GM13977 (cell line): ENCODE measurements at regions not wholly inside any gene's neighbourhood (a gene's known extent, or its start where the extent isn't known, plus 50 kb on each side); places are given as distances from the start of the nearest gene placed in this dataset.

Source experiments
- DNase-seq: peaks from one replicate; pipeline ENCODE4 v3.0.0; 2012; ENCODE audit warnings: low spot score
- in situ Hi-C: fragments of 300-500 bp; cut with MboI; formaldehyde crosslinking; loops from one replicate; pipeline ENCODE4 v1.12.0; 2022; ENCODE audit warnings: low sequenced_read_pairs, low pct_unique_long_range_greater_than_20kb, mixed read lengths, inconsistent platforms; ENCODE audit not compliant: unreplicated experiment
- TF ChIP-seq, protein P1 (sequence below): IDR thresholded peaks from 2 replicates; pipeline ENCODE4 v1.5.1; 2012; ENCODE audit warnings: mild to moderate bottlenecking, control low read depth; ENCODE audit not compliant: insufficient read depth; ENCODE audit errors: extremely low read depth, missing control alignments

DNA sequence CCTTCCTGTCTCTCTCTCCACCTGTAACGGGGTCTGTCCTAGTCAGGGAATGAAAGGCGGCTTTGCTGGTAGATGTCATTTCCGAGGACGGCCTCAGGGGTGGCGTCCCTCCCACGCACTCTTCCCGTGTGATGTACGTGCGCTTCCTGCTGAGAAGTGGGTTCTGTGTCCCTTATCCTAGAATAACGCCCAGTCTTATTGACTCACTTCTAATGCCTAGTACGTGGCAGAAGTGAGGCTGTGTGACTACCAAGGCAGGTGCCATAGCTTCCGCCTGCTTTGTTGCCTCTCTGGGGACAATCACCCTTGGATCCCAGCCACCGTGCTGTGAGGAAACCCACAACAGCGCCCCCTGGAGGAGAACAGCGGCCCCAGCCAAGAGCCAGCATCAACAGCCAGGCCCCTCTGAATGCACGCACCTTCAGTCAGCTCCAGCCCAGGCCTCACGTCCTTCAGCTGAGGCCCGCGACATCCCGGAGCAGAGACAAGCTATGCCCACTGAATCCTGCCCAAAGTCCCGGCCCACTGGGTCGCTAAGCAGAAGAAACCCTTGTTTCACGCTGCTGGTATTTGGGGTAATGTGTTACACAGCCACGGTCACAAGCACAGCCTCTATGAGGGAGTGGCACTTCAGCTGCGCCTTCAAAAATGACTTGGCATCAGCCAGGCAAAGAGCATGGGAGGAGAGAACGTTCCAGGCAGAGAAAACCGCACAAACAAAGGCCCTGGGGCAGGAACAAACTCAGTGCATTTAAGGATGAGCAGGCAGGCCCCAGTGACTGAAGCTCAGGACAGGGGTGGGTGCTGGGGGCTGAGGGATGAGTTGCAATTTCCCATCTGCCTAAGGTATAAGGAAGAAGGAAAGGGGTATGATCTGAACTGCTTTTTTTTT is 224.2 kb downstream of the NFATC2 start:
- no peak for DNase-seq
- TF ChIP-seq, protein P1, sequence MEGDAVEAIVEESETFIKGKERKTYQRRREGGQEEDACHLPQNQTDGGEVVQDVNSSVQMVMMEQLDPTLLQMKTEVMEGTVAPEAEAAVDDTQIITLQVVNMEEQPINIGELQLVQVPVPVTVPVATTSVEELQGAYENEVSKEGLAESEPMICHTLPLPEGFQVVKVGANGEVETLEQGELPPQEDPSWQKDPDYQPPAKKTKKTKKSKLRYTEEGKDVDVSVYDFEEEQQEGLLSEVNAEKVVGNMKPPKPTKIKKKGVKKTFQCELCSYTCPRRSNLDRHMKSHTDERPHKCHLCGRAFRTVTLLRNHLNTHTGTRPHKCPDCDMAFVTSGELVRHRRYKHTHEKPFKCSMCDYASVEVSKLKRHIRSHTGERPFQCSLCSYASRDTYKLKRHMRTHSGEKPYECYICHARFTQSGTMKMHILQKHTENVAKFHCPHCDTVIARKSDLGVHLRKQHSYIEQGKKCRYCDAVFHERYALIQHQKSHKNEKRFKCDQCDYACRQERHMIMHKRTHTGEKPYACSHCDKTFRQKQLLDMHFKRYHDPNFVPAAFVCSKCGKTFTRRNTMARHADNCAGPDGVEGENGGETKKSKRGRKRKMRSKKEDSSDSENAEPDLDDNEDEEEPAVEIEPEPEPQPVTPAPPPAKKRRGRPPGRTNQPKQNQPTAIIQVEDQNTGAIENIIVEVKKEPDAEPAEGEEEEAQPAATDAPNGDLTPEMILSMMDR: peak; percentile 48
- in situ Hi-C loops: loop anchor here (25.0 kb wide), 1 partner anchor 531 kb away; the partner anchor contains the start of gene BCAS4

- no peak for DNase-seq
- TF ChIP-seq, protein P1: no peak
- in situ Hi-C loops: loop anchor here (25.0 kb wide), 1 partner anchor 528 kb away; the partner anchor contains the start of gene BCAS4
Observed at GRCh38 chr20:51315390-51315789, 227.1 kb downstream of the NFATC2 start.

- no peak for DNase-seq
- TF ChIP-seq, protein P1: no peak
- in situ Hi-C loops: loop anchor here (25.0 kb wide), 1 partner anchor 526 kb away; the partner anchor contains the start of gene BCAS4
Observed at GRCh38 chr20:51313358-51313827, 229.1 kb downstream of the NFATC2 start.

GRCh38 chr20:51312480-51312783 is 230.1 kb downstream of the NFATC2 start:
- in situ Hi-C loops: loop anchor here (25.0 kb wide), 1 partner anchor 525 kb away; the partner anchor contains the start of gene BCAS4
- TF ChIP-seq, protein P1: no peak
- no peak for DNase-seq

DNA sequence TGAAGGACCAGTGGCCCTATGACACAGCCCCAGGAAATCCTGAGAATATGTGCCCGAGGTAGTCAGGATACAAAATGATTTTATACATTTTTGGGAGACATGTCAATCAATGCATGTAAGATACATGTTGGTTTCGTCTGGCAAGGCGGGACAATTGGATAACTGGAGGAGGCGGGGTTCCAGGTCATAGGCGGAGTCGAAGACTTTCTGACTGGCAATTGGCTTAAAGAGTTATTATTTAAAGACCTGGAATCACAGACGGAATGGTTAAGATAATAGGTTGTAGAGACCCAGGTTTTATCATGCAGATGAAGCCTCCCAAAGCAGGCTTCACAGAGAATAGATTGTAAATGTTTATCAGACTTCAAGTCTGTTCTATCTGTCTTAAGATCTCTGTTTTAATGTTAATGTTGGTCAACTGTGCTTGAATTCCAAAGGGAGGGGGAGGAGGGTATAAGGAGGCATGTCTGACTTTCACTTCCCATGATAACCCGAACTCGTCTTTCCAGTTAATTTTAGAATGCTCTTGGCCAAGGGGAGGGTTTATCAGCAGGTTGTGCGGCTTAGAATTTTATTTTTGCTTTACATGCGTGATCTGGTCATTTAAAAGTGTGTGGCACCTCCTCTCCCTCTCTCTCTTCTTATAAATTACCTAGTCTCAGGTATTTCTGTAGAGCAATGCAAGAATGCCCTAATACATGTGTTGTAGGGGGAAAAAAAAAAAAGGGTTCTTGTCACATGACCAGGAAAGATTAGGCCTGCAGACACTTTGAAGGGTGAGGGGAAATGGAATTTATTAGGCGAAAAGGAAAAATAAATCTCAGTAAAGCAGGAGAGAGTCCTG is 230.7 kb downstream of the NFATC2 start:
- no peak for DNase-seq
- TF ChIP-seq, protein P1: no peak
- in situ Hi-C loops: loop anchor here (25.0 kb wide), 1 partner anchor 525 kb away; the partner anchor contains the start of gene BCAS4

GRCh38 chr20:51310216-51310615 is 232.3 kb downstream of the NFATC2 start:
- DNase-seq: no peak
- in situ Hi-C loops: loop anchor here (25.0 kb wide), 1 partner anchor 523 kb away; the partner anchor contains the start of gene BCAS4
- TF ChIP-seq, protein P1: no peak
